Omental fat pad (tissue), 3 donors: ENCODE measurements at regions not wholly inside any gene's neighbourhood (a gene's known extent, or its start where the extent isn't known, plus 50 kb on each side); places are given as distances from the start of the nearest gene placed in this dataset.

Source experiments
- ATAC-seq: fragments of 150-250 bp; one replicate; pipeline ENCODE4 v1.9.1; 2016; ENCODE audit warnings: mild to moderate bottlenecking, moderate library complexity; ENCODE audit not compliant: low FRiP score
- DNase-seq: peaks from one replicate; pipeline ENCODE4 v3.0.0-alpha.2; 2019; ENCODE audit warnings: low spot score
- TF ChIP-seq, protein P1 (sequence below), 3 donors: fragments of 450-650 bp; IDR thresholded peaks; one replicate each; pipeline ENCODE4 v1.5.1; 2016 to 2017; ENCODE audit warnings: antibody characterized with exemption in 3 of 3, mild to moderate bottlenecking in 3 of 3, moderate library complexity in 2 of 3

DNA sequence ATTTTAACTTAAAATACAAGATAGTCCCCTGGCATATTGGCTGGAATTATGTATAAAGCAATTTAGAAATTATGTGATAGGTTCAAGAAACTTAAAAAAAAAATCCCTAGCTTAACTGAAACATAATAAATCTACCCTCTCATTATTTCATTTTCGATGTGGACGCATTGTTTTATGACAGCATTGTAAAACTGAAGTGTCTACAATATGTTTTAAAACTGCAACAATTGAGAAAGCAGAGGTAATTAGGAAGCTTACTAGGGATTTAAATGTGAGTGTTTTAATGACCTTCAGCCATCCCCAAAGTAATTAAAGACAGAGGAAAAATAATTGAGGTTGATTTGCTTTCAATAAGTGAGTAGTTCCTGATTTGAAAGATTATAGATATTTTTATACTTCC is 776.0 kb downstream of the TBC1D32 start:
- no peak for ATAC-seq
- no peak for DNase-seq
- TF ChIP-seq, protein P1, sequence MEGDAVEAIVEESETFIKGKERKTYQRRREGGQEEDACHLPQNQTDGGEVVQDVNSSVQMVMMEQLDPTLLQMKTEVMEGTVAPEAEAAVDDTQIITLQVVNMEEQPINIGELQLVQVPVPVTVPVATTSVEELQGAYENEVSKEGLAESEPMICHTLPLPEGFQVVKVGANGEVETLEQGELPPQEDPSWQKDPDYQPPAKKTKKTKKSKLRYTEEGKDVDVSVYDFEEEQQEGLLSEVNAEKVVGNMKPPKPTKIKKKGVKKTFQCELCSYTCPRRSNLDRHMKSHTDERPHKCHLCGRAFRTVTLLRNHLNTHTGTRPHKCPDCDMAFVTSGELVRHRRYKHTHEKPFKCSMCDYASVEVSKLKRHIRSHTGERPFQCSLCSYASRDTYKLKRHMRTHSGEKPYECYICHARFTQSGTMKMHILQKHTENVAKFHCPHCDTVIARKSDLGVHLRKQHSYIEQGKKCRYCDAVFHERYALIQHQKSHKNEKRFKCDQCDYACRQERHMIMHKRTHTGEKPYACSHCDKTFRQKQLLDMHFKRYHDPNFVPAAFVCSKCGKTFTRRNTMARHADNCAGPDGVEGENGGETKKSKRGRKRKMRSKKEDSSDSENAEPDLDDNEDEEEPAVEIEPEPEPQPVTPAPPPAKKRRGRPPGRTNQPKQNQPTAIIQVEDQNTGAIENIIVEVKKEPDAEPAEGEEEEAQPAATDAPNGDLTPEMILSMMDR (IDR thresholded peaks at IDR 0.05) = no peak

DNA sequence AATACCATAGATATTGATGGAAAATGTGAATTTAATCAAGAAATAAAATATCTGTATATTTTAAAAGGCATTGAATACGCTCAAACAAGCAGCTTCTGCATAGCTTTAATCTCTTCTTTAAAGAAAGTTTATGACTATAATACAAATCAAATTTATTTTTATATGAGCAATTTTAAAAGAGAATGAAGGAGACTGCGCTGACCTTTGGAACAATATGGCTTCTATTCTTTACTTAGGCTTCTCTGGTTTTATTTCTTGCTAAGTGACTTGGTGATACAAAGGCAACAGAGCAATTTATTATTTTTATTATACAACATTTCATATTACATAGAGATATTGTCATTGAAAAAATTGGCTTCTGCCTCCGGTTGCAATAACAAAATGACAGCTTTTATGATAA is 776.7 kb downstream of the TBC1D32 start:
- ATAC-seq = no peak

DNA sequence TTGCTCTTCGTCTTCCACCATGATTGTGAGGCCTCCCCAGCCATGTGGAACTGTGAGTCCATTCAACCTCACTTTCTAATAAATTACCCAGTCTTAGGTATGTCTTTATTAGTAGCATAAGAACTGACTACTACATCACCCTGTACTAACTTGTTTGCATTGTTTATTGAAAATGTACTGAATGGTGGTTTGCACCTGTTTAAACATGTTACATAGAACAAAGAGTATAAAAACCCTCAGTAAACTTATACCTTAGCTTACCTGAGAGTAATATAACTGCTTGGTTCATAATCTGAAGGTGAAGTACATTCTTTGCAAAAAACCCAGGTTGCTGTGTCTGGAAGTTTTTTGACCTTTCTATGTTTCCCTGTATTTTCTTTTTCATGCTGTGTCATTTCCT is 777.8 kb downstream of the TBC1D32 start:
- DNase-seq (no peak), ATAC-seq (no peak)
- TF ChIP-seq, protein P1 (IDR thresholded peaks at IDR 0.05) = no peak

More for the DNA sequence above, 776.7 kb downstream of the TBC1D32 start:
- TF ChIP-seq, protein P1 (IDR thresholded peaks at IDR 0.05) = no peak
- DNase-seq = no peak

DNA sequence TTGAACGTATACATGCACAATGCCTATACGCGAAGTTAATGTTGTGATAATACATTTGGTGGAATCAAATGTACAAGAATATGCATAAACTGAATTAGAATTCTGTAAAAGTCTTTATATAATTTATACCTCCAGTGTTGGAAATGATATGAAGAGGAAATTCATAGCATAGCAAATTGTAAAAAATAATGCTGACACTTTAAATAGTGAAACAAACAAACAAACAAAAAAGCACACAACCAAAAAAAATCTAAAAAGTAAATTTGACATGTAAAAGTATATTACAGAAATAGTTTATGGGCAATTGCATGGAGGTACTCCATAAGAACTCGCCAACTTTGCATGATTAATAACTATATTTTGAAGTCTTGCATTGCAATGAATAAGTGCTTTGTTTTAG is 780.9 kb downstream of the TBC1D32 start:
- TF ChIP-seq, protein P1 (IDR thresholded peaks at IDR 0.05) = no peak
- ATAC-seq = no peak
- DNase-seq = no peak

DNA sequence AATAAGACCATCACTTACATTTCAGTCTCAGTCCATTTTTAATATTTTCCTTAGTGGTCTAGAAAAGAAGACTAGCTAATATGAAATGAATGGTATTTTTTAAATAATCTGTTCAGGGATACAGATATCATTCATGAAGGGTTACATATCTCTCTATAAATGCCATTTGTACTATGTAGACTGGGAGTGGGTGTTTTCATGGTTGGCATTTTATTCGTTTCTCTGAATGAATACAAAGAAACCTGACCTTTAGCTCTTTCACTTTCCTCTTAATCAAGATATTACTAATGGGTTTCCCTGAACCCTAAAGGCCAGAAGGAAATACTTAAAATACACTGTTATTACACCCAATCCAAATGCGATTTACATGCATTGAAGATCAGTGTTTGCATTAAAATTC is 788.9 kb downstream of the TBC1D32 start:
- TF ChIP-seq, protein P1 (IDR thresholded peaks at IDR 0.05) = no peak
- DNase-seq (no peak), ATAC-seq (no peak)

DNA sequence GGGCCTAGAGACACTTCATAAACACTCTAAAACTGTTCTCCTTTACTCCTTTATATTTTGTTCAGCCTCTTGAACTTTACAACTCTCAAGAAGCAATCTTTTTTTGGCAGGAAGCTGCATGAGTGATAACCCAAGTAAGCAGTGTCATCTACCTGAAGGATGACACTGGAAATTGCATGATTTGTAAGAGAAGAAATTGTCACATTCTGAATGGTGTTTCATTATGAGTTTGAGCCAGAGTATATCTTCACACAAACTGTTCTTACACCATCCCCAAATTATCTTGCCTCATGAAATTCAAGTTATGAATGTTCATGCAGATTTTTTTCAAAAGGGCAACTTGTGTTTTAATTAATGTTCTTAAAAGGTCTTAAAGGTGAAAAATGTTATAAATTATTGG is 799.3 kb downstream of the TBC1D32 start:
- no peak for DNase-seq
- no peak for ATAC-seq
- TF ChIP-seq, protein P1 (IDR thresholded peaks at IDR 0.05) = no peak

DNA sequence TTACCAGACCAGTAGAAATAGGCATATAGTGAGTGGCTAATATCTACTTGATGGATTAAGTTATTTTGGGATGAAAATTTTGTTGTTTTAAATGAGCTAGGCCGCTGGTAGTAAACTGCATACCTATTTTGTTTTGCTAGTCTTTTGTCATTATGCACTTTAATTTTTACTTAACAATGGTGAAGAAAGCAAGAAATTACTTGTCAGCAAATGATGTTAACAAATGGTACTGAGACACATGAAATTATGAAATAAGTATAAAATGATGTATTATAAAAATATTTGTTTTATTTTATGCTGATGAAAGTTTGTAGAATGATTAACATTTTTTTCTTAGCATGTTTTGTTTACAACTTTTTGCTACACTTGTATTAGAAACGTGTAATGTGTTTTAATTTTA is 807.7 kb downstream of the TBC1D32 start:
- ATAC-seq (no peak), DNase-seq (no peak)
- TF ChIP-seq, protein P1 (IDR thresholded peaks at IDR 0.05) = no peak
